SU-DHL-6 (cell line): ENCODE measurements at regions not wholly inside any gene's neighbourhood (a gene's known extent, or its start where the extent isn't known, plus 50 kb on each side); places are given as distances from the start of the nearest gene placed in this dataset.

Source experiments
- CTCF ChIP-seq: fragments of 200-600 bp; sonication (generic); IDR thresholded peaks from one replicate; pipeline ENCODE4 v1.5.1; 2017; ENCODE audit warnings: antibody characterized with exemption, mild to moderate bottlenecking, low read length, moderate library complexity; ENCODE audit not compliant: insufficient read depth, poor library complexity, severe bottlenecking
- EZH2phosphoT487 ChIP-seq: fragments of 200-600 bp; sonication (generic), shearing (Covaris generic); conservative IDR thresholded peaks from 2 replicates; pipeline ENCODE4 v1.6.1; 2018; ENCODE audit warnings: mild to moderate bottlenecking, antibody characterized with exemption, low read length, moderate library complexity, mixed read lengths

GRCh38 chr7:153951316-153951715 lies 100.9 kb upstream of the DPP6 start:
- TF ChIP-seq CTCF (no peak), EZH2phosphoT487 (no peak)
